Cerebellar cortex (tissue), 1 donor: ENCODE measurements at regions not wholly inside any gene's neighbourhood (a gene's known extent, or its start where the extent isn't known, plus 50 kb on each side); places are given as distances from the start of the nearest gene placed in this dataset.

Source experiments
- DNase-seq: peaks from one replicate; pipeline ENCODE4 v3.0.0-alpha.2; 2015; ENCODE audit warnings: low spot score

DNA sequence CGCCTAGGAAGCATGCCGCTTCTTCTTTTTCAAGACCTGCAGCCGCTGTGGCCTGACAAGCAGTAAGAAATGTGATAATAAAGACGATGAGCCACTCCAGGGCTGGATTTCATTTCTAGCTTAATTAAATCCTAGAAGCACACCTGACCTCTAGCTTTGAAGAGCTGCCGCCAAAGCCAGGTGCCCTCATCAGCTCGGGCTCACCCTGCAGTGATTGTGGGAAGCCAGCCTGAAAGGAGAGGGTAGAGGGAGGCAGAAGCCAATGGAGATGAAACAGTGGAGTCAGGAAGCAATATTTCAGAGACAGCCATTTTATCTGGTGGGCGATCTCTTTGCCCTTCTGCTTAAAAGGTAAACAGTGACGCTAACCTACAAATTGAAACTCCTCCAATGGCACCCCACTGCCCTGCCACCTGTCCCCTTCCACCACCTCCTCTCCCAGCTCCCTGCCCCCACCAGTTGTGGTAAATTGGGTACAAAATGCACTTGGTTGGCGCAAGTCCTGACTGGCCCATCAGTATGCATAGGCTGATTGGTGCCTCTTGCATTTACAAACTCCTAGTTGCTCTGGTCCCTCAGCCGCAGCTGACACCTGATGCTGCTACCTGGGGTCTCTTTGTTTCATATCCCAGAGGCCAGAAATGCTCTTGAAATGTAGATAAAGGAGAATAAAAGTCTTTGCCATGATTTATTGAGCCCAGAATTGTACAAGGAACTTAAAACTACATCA is 385.3 kb downstream of the PDCD6IP start:
- DNase-seq: peak; percentile 94

DNA sequence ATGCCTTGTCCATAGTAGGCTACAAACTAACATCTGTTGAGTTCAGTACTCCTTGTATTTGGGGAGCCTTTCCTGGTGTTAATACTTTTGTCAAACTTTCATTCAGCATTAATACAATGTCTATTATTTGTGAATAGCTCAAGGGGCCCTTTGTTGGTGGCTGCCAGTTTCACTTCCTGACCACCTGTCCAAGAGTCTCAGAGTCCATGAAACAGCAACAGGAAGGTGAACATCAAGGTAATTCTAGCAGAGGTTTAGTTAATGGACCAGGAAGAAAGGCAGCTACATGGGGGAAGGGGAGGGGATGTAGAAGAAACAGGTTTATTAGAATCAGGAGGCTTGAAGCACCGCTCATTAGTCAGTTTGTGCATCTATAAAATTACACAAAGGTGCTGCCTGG is 386.9 kb downstream of the PDCD6IP start:
- DNase-seq: no peak

GRCh38 chr3:34189133-34189532 is 390.7 kb downstream of the PDCD6IP start:
- no peak for DNase-seq

DNA sequence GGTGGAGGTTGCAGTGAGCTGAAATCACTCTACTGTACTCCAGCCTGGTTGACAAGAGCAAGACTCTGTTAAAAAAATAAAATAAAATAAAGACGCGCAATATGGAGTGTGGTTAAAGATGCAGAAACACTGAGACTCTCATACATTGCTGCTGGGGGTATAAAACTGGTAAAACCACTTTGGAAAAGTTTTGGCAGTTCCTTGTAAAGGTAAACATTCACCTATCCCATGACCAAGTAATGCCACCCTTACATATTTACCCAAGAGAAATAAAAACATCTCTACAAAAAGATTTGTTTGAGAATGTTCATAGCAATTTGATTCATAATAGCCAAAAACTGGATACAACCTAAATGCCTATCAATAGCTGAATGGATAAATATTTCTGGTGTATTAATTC is 398.5 kb downstream of the PDCD6IP start:
- DNase-seq: no peak

DNA sequence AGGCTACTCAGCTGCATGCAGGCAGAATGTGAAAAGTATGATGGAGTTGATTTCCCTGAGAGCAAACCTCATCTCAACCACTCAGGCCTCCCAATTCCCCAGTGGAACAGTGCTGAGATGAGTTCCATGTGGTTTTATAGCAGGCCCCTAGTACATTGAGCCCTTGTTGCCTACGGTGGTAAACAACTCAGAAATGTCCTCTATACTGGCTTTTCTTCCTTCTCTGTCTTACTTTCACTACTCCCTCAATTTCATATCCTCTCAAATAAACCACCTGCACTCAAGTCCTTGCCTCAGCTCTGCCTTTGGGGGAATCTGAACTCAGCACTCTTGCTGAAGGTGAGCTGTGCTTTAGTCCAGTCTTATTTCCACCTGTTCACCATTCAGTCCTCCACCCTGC is 399.9 kb downstream of the PDCD6IP start:
- DNase-seq: no peak

- DNase-seq: no peak
Observed at GRCh38 chr3:34200576-34200975, 402.1 kb downstream of the PDCD6IP start.

- DNase-seq: peak; percentile 59
Observed at GRCh38 chr3:34202975-34203374, 404.5 kb downstream of the PDCD6IP start.

DNA sequence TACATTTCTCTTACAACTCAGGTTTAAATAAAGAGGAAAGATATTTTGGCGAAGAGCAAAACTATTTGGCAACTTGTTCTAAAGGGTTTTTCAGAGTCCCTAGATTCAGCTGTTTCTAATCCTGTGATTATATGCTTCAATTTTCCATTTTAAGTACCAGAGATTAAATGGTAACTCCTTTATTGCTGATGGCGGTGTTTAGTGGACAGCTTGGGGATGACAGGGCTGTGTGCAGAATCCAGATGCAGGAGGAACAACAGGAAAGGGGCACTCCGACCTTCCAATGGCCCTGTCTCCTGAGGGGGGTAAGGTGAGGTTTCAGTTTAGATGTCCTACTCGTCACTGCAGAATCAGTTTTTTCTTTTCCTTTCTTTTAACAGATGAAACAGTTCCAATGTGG is 405.0 kb downstream of the PDCD6IP start:
- DNase-seq: no peak

GRCh38 chr3:34207002-34207401 is 408.6 kb downstream of the PDCD6IP start:
- no peak for DNase-seq

DNA sequence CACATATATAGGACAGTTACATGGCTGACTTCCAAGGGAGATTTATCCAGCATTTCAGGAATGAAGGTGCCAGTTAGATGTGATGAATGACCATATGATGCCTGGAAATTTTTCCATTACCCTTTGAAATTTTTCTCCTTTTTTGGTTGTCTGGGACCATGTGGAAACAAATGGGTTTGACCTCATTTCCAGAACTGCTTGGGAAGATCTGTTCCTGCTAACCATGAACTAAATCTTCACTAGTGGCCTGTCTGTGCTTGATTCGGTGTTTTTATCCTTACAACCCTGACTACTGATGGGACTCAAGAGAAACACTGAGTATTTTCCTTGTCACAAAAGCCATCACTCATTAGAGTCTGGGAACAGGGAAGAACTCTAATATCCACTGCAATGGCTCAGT is 409.4 kb downstream of the PDCD6IP start:
- peak; percentile 75 for DNase-seq

DNA sequence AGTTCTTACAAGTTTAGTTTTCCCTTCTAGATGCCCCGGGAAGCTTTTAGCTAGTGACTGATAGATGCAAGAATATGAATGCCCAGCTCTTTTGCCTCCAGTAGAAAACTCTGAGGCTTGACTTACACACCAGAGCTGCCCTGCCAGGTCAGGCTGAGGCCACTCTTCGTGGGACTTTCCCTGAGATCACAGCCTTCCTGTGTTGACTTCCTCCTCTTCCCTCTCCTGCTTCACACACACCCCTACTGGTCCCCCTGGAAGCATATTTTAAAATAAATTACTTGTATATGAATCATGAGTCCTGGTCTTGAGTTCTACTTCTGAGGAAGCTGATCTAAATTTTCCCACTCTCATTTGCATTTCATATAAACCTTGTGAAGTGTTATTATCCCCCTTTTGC is 413.7 kb downstream of the PDCD6IP start:
- no peak for DNase-seq

- DNase-seq: peak; percentile 86
Observed at GRCh38 chr3:34212656-34213055, 414.2 kb downstream of the PDCD6IP start.

DNA sequence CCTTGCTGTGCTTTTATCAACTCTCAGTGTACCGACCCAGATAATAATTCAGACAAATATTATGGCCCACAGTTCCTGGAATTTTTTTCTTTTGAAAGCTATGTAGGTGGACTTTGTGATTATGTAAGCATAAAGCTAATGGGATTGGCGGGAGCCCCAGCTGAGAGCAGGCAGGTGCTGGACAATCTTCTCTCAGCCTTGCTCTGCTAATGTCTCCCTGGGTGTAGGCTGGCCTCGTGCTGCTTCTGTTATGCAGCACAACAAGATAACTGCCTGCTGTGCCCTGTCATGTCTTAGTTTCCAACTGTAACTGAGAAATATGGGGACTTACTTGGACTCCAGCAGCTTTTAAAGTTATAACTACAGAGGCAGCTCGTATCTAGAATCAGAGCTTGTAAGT is 415.0 kb downstream of the PDCD6IP start:
- peak; percentile 80 for DNase-seq

DNA sequence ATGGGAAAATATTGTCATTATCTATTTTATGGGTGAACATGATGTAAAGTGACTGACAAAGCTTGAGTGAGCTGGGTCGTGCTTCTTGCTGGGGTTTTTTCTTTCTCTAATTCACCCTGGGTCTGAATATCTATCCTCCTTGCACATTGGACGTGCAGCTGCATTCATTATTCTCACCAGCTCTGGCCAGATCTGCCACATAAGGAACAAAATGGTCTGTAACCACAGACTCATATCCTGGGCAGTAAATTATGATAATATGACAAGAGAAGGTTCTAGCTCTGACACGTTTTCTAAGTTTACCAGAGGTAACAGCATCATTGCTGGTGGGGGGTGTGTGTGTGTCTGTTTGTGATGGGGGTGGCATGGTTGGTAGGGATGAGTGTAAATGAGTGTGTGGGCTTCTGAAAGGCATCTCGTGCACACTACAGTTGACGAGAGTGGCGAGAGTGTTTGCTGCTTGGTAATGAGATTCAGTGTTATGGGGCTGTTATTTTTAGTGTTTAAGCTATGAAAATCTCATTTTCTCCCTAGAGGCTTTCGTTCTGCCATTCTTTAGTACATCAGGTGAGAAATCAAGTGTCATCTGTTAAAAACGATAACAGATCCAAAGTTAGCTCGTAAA is 418.4 kb downstream of the PDCD6IP start:
- DNase-seq: no peak

GRCh38 chr3:34218706-34219385 is 420.4 kb downstream of the PDCD6IP start:
- DNase-seq: no peak

DNA sequence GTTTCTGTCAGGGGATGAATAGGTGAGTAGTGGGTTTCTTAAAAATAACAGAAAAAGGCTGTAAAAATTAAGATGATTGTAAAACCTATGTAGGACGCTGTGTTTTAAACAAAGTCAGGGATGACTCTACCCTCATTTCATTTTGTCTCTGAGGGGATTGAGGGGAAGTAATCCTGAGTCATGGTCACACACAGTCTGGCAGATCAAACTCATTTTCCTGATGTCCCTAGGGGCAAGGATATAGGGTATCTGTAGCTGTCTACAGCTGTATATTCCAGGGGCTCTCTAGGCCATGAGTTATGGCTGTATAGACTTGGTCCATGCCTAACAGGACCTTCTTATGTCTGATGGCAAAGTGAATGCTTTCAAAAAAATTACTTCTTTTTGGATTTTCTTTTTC is 421.1 kb downstream of the PDCD6IP start:
- DNase-seq: no peak

GRCh38 chr3:34225821-34226366 is 427.5 kb downstream of the PDCD6IP start:
- no peak for DNase-seq

GRCh38 chr3:34229876-34230275 is 431.4 kb downstream of the PDCD6IP start:
- no peak for DNase-seq

DNA sequence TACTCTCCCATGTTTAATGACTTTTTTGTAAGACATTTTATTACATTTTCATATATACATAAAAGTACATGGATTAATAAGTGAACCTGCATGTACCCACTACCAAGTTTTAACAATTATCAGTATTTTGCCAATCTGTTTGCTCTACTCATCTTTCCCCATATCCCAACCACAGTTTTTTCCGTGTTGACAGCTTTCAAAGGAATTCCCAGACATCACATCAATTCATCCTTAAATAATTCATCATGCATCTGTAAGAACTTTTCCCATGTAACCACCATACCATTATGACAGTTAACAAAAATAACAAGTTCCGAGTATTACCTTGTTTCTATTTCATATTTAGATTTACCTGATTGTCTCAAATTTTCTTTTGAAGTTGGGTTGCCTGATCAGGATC is 436.7 kb downstream of the PDCD6IP start:
- no peak for DNase-seq

DNA sequence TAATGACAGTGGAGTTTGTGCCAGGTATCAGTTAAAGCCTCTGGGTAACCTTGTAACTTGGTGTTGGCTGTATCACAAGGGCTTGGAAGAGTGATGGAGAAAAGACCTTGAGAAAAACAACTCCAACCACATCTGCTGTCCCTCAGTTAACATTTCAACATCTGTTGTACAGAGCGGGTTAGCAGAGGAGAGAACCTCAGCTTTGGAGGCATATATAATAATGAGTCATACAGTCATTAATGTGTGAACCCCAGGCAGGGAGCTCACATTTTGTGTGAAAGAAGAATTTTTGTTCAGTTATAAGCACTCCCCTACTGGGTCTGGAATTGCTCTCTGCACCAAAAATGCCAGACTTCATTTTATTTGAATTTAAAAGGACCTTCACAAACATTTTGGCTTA is 439.5 kb downstream of the PDCD6IP start:
- DNase-seq: no peak

DNA sequence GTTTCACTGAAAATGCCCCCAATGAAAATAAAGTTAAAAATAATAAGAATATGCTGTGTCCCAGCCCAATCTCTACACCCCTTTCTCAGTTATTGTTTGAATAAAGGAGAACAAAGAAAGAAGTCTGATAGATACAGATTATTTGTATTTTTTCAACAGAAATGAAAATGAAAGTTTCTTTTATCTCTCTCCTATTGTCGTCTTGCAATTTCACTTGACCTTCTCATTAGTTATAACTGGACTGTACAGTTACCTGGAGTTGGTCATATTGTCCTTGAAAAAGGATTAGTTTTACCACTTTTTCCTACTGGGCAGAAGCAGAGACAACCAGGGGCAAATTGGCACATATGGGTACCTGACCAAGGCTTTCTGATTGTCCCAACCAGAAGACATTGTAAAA is 440.0 kb downstream of the PDCD6IP start:
- DNase-seq: no peak

DNA sequence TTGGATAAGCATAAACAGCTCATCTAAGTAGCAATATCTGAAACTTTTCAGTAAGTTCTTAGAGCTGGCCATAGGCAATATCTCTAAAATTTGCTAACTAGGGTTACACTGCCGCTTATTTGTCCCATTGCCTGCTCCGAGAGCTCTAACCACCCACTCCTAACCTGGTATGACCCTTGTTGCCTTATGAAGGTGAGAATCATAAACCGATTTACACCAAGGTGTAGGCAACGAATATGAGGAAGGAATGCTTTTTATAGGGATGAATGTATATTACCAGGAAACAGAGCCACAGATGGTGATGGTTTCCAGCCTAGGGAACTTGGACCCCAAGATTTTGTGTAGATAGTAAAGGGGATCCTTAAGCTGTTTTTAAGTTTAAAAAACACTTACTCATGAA is 440.9 kb downstream of the PDCD6IP start:
- DNase-seq: no peak

GRCh38 chr3:34239875-34240274 is 441.4 kb downstream of the PDCD6IP start:
- no peak for DNase-seq
